GM12875 (cell line): ENCODE measurements at regions not wholly inside any gene's neighbourhood (a gene's known extent, or its start where the extent isn't known, plus 50 kb on each side); places are given as distances from the start of the nearest gene placed in this dataset.

Source experiments
- H3K4me3 ChIP-seq: one replicate; pipeline ENCODE4 v1.5.1; 2011; ENCODE audit warnings: low read depth, low read length, control low read depth
- TF ChIP-seq, protein P1 (sequence below): IDR thresholded peaks from 2 replicates; pipeline ENCODE4 v1.5.1; 2011; ENCODE audit warnings: low read depth, mild to moderate bottlenecking, control low read depth, inconsistent platforms, low read length, moderate library complexity, borderline replicate concordance; ENCODE audit not compliant: insufficient read depth

- H3K4me3 ChIP-seq, result no peak overlapping the region
- TF ChIP-seq, protein P1, sequence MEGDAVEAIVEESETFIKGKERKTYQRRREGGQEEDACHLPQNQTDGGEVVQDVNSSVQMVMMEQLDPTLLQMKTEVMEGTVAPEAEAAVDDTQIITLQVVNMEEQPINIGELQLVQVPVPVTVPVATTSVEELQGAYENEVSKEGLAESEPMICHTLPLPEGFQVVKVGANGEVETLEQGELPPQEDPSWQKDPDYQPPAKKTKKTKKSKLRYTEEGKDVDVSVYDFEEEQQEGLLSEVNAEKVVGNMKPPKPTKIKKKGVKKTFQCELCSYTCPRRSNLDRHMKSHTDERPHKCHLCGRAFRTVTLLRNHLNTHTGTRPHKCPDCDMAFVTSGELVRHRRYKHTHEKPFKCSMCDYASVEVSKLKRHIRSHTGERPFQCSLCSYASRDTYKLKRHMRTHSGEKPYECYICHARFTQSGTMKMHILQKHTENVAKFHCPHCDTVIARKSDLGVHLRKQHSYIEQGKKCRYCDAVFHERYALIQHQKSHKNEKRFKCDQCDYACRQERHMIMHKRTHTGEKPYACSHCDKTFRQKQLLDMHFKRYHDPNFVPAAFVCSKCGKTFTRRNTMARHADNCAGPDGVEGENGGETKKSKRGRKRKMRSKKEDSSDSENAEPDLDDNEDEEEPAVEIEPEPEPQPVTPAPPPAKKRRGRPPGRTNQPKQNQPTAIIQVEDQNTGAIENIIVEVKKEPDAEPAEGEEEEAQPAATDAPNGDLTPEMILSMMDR, result no peak
Measured at GRCh38 chr19:31666126-31666525, 316.9 kb upstream of the TSHZ3 start.

- TF ChIP-seq, protein P1, result no peak
- no peak overlapping the region for H3K4me3 ChIP-seq
Measured at GRCh38 chr19:31667106-31667505, 317.9 kb upstream of the TSHZ3 start.

DNA sequence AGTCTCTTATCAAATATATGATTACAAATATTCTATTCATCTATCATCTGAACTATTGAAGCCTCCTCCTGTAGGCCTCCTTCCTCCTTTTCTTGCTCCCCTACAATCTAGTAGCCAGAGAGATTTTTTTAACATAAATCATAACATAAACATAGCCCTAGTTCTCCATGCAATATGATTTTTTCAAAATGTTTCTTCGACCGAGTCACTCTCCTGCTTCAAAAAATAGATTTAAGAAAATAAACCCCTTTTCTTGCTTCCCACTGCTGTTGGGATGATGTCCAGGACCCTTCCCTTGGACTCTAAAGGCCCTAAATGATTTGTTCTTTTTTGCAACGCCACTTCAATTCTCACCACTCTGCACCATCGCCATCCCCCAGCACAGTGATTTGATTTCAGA, 319.7 kb upstream of the TSHZ3 start:
- H3K4me3 ChIP-seq, result no peak overlapping the region
- TF ChIP-seq, protein P1, result no peak

DNA sequence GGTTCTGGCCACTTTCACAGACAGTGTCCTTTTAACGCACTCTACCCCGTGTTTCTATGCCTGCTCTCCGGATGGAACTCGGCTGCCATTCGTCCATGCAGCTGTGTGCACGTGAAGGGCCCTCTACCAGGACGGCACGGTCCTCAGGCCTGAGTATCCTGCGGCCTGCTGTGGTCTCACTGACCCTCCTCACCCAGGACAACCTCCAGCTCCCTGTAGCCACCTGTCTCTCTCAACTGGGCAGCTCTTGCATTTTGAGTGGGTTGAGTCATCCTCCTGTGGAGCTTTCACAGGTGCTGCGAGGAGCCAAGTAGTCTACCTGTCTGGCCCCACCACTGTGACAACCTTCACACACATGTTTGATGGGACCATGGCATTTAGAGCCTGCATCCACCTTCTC, 321.7 kb upstream of the TSHZ3 start:
- TF ChIP-seq, protein P1, result no peak
- no peak overlapping the region for H3K4me3 ChIP-seq

GRCh38 chr19:31671411-31672035, 322.3 kb upstream of the TSHZ3 start:
- TF ChIP-seq, protein P1, result no peak
- no peak overlapping the region for H3K4me3 ChIP-seq

- H3K4me3 ChIP-seq, result no peak overlapping the region
Measured at GRCh38 chr19:31674503-31675192, 325.4 kb upstream of the TSHZ3 start.

More at GRCh38 chr19:31674503-31675192, 325.4 kb upstream of the TSHZ3 start:
- TF ChIP-seq, protein P1, result no peak
